Activated CD4-positive, alpha-beta T cell treated with anti-CD3 and anti-CD28 coated beads, Interleukin-2, amount 10 ng/mL, durations not matched to agents 7 days and 5 days (primary cell): ENCODE measurements at regions not wholly inside any gene's neighbourhood (a gene's known extent, or its start where the extent isn't known, plus 50 kb on each side); places are given as distances from the start of the nearest gene placed in this dataset.
A peak's percentile ranks its signal among the peaks of the same experiment; 100 is the strongest.
"Not testable (repeated sequence)": the region's sequence is repeated elsewhere in the genome, so short reads cannot be mapped to it uniquely, and the experiment has no call there.

ENCODE experiments used
- CTCF ChIA-PET: fragments of 350-600 bp; sonication (Branson Sonifier 250); formaldehyde crosslinking; loops from one replicate; lab custom pipeline; 2021; ENCODE audit warnings: antibody characterized with exemption; lab: Charles Lee
- POLR2A ChIA-PET: fragments of 350-600 bp; sonication (Branson Sonifier 250); formaldehyde crosslinking; loops from one replicate; lab custom pipeline; 2021; ENCODE audit warnings: antibody characterized with exemption; lab: Charles Lee
- DNase-seq: peaks from one replicate; pipeline ENCODE4 v3.0.0-alpha.2; 2020
- H3K27ac Mint-ChIP-seq: one replicate; pipeline ENCODE4 v1.8.0; 2021; ENCODE audit warnings: mild to moderate bottlenecking, moderate library complexity, mixed read lengths
- H3K27me3 Mint-ChIP-seq: one replicate; pipeline ENCODE4 v1.8.0; 2021; ENCODE audit warnings: mixed read lengths
- H3K36me3 Mint-ChIP-seq: one replicate; pipeline ENCODE4 v1.8.0; 2021; ENCODE audit warnings: low read depth, mixed read lengths
- H3K4me1 Mint-ChIP-seq: one replicate; pipeline ENCODE4 v1.8.0; 2021; ENCODE audit warnings: mixed read lengths
- H3K4me3 Mint-ChIP-seq: one replicate; pipeline ENCODE4 v1.8.0; 2021; ENCODE audit warnings: mild to moderate bottlenecking, moderate library complexity, mixed read lengths
- H3K9me3 Mint-ChIP-seq: one replicate; pipeline ENCODE4 v1.8.0; 2021; ENCODE audit warnings: mixed read lengths

DNA sequence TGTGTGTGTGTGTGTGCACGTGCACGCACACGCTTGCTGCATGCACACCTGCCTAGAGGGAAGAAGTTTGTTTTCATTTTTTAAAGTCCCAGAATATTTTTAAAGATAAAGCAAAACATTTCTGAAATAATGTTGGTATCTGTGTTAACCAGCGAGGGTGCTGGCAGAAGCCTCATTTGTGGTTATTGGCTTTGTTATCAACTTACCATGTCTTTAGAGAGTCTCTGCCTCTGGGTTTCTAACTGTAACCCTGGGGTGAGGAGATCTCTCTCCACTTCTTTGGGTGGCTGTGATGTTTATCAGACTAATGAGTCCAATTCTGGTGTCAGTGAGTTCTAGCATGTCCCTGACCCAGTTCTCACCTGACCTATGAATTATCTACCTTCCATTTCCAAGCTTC, 927.6 kb upstream of the FANCL start:
- ChIA-PET POLR2A (no interaction called here), CTCF (interaction anchor here (0.8 kb wide), 1 partner anchor 27 kb away, joined by 3 read pairs; no protein-coding TSS in a partner anchor)
- Mint-ChIP-seq H3K9me3 (no peaks in the 10 kb centered on the region), H3K4me3 (no peak overlapping the region), H3K4me1 (no peaks in the 10 kb centered on the region), H3K36me3 (no peaks in the 10 kb centered on the region), H3K27ac (no peak overlapping the region), H3K27me3 (no peaks in the 10 kb centered on the region)
- DNase-seq, result no peak

DNA sequence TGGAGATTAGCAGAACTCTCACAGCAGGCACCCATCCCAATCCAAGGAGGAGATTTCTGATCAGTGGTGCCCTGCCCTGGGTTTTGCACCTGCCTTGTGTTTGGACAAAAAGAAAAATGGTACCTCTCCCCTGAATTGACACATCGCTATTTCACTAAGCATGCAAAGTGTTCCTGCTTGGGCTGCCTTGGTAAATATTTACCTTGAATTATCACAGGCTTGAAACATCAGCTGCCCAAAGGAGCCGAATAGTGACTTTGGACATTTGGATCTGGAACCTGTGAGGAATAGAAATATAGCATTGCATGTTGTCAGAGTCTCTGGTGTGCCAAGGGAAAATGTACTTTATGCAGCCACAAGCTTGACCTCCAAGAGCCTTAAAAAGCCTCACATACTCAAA, 926.4 kb upstream of the FANCL start:
- Mint-ChIP-seq H3K36me3 (no peaks in the 10 kb centered on the region), H3K4me3 (no peak overlapping the region), H3K4me1 (no peaks in the 10 kb centered on the region), H3K9me3 (peaks cover 2% of the 10 kb centered on the region), H3K27ac (no peak overlapping the region), H3K27me3 (no peaks in the 10 kb centered on the region)
- CTCF ChIA-PET, result no interaction called here
- POLR2A ChIA-PET, result no interaction called here
- no peak for DNase-seq

DNA sequence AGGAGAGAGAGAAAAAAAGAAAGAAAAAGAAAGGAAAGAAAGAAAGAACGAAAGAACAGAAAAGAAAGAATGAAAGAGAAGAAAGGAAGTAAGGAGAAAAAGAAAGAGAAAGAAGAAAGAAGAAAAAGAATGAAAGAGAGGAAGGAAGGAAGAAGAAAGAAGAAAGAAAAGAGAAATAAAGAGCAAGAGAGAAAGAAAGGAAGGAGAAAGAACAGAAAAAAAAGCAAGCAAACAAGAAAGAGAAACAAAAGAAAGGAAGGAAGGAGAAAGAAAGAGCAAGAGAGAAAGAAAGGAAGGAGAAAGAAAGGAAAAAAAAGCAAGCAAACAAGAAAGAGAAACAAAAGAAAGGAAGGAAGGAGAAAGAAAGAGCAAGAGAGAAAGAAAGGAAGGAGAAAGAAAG, 916.8 kb upstream of the FANCL start:
- H3K4me3 Mint-ChIP-seq, H3K27me3 Mint-ChIP-seq, H3K4me1 Mint-ChIP-seq, H3K9me3 Mint-ChIP-seq, H3K36me3 Mint-ChIP-seq, DNase-seq, POLR2A ChIA-PET, H3K27ac Mint-ChIP-seq, CTCF ChIA-PET: not testable (repeated sequence)

DNA sequence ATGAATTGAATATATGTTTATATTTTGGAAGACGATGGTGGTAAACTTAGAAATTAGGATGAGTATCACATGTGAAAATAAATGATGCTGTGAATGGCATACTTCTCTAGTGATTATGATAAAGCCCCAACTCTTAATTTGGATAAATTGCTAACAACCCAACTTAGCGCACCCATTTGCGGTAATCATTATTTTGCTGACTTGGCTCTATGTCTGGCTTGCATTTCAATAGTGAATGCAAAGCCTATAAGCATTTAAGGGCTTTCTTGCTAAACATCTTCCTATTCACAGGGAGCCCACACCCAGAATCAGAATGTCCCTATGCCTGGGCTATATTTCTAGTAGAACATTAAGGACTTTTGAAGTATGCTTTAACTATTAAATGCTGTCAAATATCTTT, 910.7 kb upstream of the FANCL start:
- Mint-ChIP-seq H3K4me1 (peaks cover 5% of the 10 kb centered on the region), H3K4me3 (no peak overlapping the region), H3K9me3 (no peaks in the 10 kb centered on the region), H3K27me3 (no peaks in the 10 kb centered on the region), H3K36me3 (no peaks in the 10 kb centered on the region), H3K27ac (no peak overlapping the region)
- CTCF ChIA-PET, result no interaction called here
- DNase-seq, result no peak
- POLR2A ChIA-PET, result no interaction called here

DNA sequence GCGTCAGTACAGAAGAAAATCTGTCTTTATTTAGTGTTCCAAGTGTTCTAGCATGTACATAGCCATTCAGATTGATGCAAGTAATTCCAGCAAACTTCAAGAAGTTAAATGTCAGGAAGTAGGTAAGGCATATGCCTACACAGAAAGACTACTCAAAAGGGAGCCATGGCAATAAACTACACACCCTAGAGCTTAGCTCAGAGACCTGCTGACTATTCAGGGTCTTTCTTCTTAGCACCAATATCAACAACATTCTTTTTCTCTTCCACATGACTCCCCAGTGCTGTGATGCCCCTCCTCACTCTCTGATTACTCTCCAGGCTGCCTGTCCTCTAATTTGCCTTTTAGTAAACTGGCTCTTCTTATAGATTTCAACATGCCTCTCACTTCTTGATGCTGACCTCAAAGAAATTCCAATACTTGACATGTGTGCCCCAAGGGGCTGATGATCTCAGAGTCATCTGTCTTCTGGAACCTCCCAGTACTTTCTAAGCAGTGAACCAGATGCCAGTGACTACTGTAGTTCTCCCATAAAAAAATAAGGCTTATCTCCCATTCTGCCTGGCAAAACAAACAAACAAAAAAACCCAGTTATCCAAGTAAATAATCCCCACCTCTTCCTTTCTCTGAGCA, 909.2 kb upstream of the FANCL start:
- H3K9me3 Mint-ChIP-seq, result no peaks in the 10 kb centered on the region
- POLR2A ChIA-PET, result no interaction called here
- no peak overlapping the region for H3K4me3 Mint-ChIP-seq
- H3K4me1 Mint-ChIP-seq, result peaks cover 5% of the 10 kb centered on the region
- no peaks in the 10 kb centered on the region for H3K36me3 Mint-ChIP-seq
- CTCF ChIA-PET, result interaction anchor here (0.6 kb wide), 1 partner anchor 24 kb away, joined by 3 read pairs; no protein-coding TSS in a partner anchor
- DNase-seq, result no peak
- H3K27me3 Mint-ChIP-seq, result no peaks in the 10 kb centered on the region
- no peak overlapping the region for H3K27ac Mint-ChIP-seq

DNA sequence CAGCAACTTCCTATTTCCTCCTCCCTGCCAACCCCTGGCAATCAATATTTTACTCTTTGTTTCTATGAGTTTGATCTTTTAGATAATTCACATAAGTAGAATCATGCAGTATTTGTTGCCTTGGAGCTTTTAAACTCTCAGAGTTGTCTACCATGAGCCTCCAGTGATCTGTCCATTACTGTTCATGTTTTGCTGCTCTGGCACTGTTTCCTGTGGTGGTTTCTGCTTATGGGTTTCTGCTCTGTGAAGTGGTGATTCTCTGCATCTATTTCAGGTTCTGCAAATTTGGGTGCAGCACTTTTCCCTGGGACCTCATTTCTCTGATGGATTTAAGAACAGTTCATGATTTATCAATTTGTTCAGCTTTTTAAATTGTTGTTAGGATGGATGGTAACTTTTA, 908.1 kb upstream of the FANCL start:
- no peaks in the 10 kb centered on the region for H3K36me3 Mint-ChIP-seq
- DNase-seq, result peak; percentile 6
- POLR2A ChIA-PET, result no interaction called here
- no peaks in the 10 kb centered on the region for H3K9me3 Mint-ChIP-seq
- CTCF ChIA-PET, result no interaction called here
- no peak overlapping the region for H3K4me3 Mint-ChIP-seq
- H3K27me3 Mint-ChIP-seq, result no peaks in the 10 kb centered on the region
- no peak overlapping the region for H3K27ac Mint-ChIP-seq
- peaks cover 5% of the 10 kb centered on the region for H3K4me1 Mint-ChIP-seq

DNA sequence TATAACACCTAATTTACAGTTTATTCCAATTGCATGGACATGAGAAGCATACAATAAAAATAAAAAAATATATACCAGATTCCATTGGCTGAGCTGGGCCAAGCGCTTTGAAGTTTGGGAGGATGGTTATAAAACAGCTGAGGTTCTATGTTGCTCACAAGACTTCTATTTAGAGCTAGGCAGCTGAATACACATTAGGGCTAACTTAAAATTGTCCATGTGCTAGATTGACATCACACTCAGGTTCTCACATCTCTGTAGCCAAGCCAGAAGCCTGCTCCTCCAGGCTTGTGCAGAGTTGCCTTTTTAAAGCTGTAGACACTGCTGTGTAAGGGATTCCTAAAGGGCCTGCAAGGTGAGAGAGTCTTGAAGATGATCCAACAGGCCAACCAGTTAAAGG, 871.1 kb upstream of the FANCL start:
- POLR2A ChIA-PET, result no interaction called here
- H3K27ac Mint-ChIP-seq, result no peak overlapping the region
- DNase-seq, result no peak
- H3K36me3 Mint-ChIP-seq, result no peaks in the 10 kb centered on the region
- H3K27me3 Mint-ChIP-seq, result no peaks in the 10 kb centered on the region
- CTCF ChIA-PET, result interaction anchor here (0.6 kb wide), 1 partner anchor 452 kb away, joined by 3 read pairs; no protein-coding TSS in a partner anchor
- no peaks in the 10 kb centered on the region for H3K9me3 Mint-ChIP-seq
- H3K4me3 Mint-ChIP-seq, result no peak overlapping the region
- no peaks in the 10 kb centered on the region for H3K4me1 Mint-ChIP-seq

DNA sequence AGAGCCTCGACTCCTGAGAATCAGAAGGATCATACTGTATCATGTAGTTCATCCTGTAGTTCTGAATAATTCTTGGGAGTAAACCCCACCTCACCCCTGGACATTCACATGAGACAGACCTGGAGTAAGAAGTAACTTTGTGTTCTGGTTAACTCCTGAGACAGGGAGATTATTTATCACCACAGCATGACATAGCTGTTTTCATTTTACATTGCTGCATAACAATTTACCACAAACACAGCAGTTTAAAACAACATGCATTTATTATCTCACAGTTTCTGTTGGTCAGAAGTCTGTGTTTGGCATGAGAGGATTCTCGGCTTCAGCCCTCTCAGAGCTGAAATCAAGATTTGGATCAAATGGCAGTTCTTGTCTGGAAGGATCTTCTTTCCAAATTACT, 855.8 kb upstream of the FANCL start:
- Mint-ChIP-seq H3K4me1 (no peaks in the 10 kb centered on the region), H3K27ac (no peak overlapping the region), H3K4me3 (no peak overlapping the region), H3K9me3 (peaks cover 11% of the 10 kb centered on the region), H3K36me3 (no peaks in the 10 kb centered on the region), H3K27me3 (no peaks in the 10 kb centered on the region)
- CTCF ChIA-PET, result no interaction called here
- DNase-seq, result no peak
- POLR2A ChIA-PET, result no interaction called here

DNA sequence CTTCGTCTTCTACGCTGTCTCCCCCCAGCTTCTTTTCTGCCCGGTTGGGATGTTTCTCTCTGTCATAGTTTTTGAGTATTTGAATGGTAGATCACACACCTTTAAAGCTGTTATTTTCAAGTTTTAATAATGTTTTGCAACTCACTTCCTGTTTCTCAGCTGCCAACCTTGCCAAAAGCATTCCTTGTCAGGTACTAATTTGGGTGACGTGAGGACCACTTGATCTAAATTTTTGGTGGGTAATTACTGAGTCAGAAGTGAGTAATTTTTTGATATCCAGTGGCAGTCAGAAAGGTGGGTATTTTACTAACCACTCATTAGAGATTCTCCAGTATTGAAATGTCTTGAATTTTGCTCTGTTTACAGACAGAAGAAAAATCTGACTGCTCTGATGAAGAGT, 852.4 kb upstream of the FANCL start:
- POLR2A ChIA-PET, result no interaction called here
- CTCF ChIA-PET, result no interaction called here
- Mint-ChIP-seq H3K36me3 (no peaks in the 10 kb centered on the region), H3K27me3 (no peaks in the 10 kb centered on the region), H3K27ac (no peak overlapping the region), H3K4me3 (no peak overlapping the region), H3K9me3 (peaks cover 5% of the 10 kb centered on the region), H3K4me1 (no peaks in the 10 kb centered on the region)
- DNase-seq, result no peak

DNA sequence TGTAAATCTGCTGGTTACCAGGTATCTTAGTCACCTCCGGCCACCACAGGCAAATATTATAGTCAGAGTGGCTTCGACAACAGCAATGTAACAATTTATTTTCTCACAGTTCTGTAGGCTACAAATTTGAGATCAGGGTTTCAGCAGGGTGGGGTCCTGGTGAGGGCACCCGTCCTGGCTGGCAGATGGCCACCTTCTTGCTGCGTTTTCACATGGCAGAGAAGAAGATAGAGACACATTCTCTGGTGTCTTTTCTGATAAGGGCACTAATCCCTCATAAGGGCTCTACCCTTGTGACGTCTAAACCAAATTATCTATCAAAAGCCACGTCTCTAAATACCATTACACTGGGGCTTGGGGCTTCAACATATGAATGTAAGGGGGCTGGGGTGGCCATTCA, 843.2 kb upstream of the FANCL start:
- Mint-ChIP-seq H3K9me3 (no peaks in the 10 kb centered on the region), H3K4me3 (no peak overlapping the region), H3K27ac (no peak overlapping the region), H3K27me3 (no peaks in the 10 kb centered on the region), H3K4me1 (no peaks in the 10 kb centered on the region), H3K36me3 (no peaks in the 10 kb centered on the region)
- ChIA-PET CTCF (no interaction called here), POLR2A (no interaction called here)
- no peak for DNase-seq

DNA sequence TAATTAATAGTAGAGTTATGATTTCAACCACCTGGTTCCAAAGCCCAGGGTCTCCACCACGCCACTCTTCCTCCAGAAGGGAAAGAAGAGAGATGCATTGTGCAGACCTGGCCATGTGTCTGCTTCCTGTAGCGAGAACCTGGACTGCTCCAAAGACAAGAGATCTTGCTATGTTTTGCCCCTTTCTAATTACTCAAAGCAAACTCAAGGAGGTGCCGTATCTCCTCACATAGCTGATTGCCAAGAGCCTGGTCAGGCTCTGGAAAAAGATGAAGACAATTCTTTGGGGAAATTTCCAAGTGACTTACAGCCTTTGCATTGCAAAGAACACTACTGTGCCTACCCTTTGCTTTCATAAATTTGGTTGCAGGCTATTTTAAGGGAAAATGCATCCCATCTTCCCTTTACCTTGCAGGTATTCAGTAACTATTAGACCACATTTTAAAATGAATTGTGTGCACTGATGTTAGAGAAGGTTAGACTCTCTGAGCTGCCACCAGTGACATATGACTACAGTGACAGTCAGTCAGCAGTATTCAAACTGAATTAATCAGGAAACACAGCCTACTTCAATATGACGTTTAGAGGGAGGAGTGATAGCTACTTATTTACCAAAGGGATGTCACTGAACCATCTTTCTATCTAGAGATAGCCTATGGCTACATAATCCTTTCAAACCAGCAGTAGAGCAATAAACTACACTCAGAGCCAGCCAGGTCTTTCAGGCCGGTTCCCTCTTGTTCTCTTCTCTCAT, 842.1 kb upstream of the FANCL start:
- Mint-ChIP-seq H3K4me1 (no peaks in the 10 kb centered on the region), H3K27me3 (no peaks in the 10 kb centered on the region), H3K9me3 (no peaks in the 10 kb centered on the region), H3K36me3 (no peaks in the 10 kb centered on the region), H3K4me3 (no peak overlapping the region), H3K27ac (no peak overlapping the region)
- CTCF ChIA-PET, result no interaction called here
- DNase-seq, result no peak
- POLR2A ChIA-PET, result no interaction called here

DNA sequence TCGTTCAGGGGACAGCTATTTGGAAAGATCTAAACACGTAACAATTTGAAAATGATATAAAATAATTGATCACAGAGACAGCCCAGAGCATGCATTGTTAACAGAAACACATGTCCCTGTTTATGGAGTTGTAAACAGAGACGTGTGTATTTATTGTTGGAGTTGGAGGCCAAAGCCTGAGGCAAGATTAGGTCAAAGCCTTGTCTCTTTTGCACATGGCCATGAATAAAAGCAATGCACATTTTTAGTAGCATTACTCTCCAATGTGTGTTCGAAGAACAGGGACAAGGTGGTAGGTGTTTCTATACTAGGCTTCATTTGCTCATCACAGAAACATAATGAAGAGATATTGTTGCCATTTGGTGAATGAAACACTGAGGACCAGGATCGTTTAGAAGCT, 841.5 kb upstream of the FANCL start:
- Mint-ChIP-seq H3K4me1 (no peaks in the 10 kb centered on the region), H3K9me3 (no peaks in the 10 kb centered on the region), H3K36me3 (no peaks in the 10 kb centered on the region), H3K27me3 (no peaks in the 10 kb centered on the region), H3K27ac (no peak overlapping the region), H3K4me3 (no peak overlapping the region)
- ChIA-PET CTCF (no interaction called here), POLR2A (no interaction called here)
- DNase-seq, result no peak

DNA sequence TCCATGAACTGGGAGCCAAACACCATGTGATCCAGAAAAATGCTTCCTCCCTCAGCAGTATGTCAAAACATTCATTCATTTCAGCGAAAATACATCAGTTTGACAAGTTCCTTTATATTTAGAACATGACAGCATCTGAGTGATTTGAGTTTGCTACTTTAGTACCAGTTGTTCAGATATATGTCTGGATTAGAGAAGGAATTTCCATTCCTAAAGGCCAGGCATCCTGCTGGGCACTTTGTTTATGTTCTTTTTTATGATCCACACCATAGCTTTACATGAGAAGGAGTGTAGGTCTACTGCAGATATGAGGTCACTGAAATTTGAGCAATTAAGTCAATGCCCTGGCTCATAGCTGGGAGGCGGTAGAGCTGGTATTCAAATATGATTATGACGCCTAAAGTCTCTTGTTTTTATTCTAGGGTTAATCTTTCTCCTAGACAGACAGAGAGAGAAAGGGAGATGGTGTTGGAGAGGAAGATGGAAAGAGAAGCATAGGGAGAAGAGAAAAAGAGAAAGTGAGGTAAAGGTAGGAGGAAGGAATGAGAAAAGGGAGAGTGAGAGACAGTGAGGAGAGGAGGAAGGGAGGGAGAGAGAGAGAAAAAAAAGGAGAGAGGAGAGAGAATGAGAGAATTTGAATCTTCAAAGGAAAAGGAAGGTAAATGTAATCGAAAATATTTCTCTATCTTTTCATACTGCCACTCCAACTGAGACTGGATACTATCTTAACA, 839.5 kb upstream of the FANCL start:
- ChIA-PET CTCF (no interaction called here), POLR2A (no interaction called here)
- no peak overlapping the region for H3K4me3 Mint-ChIP-seq
- H3K27ac Mint-ChIP-seq, result no peak overlapping the region
- no peaks in the 10 kb centered on the region for H3K36me3 Mint-ChIP-seq
- H3K4me1 Mint-ChIP-seq, result no peaks in the 10 kb centered on the region
- DNase-seq, result no peak
- no peaks in the 10 kb centered on the region for H3K27me3 Mint-ChIP-seq
- H3K9me3 Mint-ChIP-seq, result no peaks in the 10 kb centered on the region
